Fibroblast of mammary gland (primary cell): ENCODE measurements at regions not wholly inside any gene's neighbourhood (a gene's known extent, or its start where the extent isn't known, plus 50 kb on each side); places are given as distances from the start of the nearest gene placed in this dataset.

ENCODE experiments used
- DNase-seq: peaks from one replicate; pipeline ENCODE4 v3.0.0-alpha.2; 2010; ENCODE audit warnings: low read depth
- H3K4me3 ChIP-seq: 2 replicates; pipeline ENCODE4 v1.5.1; 2011; ENCODE audit warnings: low read depth, mild to moderate bottlenecking, low read length, moderate library complexity; ENCODE audit not compliant: control insufficient read depth
- TF ChIP-seq, protein P1 (sequence below): conservative IDR thresholded peaks from 2 replicates; pipeline ENCODE4 v1.5.1; 2011; ENCODE audit warnings: low read depth, low read length, inconsistent platforms; ENCODE audit not compliant: control insufficient read depth, insufficient read depth

DNA sequence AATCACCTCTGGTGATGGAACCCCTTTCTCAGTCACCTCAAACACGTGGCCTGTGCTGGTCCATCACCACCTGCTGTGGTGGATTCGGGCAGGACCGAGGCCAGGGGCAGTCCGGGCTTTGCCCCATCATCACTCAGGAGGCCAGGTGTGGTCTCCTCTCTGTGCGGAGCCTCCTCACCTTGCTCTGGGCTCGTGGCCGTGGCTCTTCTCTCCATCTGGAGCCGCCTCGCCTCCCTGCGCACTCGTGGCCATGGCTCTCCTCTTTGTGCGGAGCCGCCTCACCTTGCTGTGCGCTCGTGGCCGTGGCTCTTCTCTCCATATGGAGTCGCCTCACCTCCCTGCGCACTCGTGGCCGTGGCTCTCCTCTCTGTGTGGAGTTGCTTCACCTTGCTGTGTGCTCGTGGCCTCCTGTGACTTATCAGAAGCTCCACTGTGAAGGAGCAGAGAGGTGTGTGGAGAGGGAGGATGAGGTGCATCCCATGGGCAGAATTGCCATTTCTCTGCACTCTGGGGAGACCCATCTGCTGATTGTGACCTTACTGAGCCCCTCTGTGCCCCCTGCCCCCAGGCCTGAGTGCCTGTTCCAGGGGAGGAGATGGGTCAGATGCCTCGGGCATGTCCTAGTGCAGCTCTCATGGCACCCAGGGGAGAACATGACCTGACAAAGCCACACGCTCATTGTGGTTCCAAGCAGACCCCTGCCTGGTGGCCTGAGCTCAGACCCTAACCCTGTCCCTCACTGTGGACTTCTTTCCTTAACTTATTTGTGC is 276.6 kb upstream of the IRX2 start:
- no peak for DNase-seq
- TF ChIP-seq, protein P1, sequence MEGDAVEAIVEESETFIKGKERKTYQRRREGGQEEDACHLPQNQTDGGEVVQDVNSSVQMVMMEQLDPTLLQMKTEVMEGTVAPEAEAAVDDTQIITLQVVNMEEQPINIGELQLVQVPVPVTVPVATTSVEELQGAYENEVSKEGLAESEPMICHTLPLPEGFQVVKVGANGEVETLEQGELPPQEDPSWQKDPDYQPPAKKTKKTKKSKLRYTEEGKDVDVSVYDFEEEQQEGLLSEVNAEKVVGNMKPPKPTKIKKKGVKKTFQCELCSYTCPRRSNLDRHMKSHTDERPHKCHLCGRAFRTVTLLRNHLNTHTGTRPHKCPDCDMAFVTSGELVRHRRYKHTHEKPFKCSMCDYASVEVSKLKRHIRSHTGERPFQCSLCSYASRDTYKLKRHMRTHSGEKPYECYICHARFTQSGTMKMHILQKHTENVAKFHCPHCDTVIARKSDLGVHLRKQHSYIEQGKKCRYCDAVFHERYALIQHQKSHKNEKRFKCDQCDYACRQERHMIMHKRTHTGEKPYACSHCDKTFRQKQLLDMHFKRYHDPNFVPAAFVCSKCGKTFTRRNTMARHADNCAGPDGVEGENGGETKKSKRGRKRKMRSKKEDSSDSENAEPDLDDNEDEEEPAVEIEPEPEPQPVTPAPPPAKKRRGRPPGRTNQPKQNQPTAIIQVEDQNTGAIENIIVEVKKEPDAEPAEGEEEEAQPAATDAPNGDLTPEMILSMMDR: no peak
- no peak overlapping the region for H3K4me3 ChIP-seq

DNA sequence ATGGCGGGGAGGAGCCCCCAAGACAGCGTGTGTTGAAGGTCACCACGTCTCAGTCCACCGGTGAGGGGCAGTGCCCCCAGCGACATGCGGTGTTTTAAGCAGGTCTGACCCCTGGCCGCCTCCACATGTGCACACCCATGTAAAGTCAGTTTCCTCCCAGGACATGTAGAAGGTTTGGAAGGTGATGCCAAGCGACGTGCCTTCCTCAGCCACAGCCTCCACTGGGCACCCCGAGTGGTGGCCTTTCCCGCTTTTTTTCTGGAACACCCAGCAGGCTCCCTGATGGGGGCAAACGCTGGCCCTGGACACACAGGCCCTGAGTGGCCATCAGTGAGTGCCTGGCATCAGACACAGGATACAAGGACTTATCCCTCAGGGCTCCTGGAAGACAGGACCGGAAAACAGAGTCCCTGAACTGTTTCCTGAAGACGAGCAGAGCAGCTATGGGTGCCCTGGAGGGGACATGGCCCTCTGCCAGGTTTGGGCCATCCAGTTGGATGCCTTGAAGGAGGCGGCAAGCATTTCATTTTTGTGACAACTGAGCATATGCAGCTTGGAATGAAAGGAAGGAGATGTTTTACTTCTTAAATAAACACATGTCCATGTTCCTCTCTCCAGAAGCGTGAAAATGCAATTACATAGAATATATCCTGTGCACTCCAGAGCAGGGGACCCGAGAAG is 275.8 kb upstream of the IRX2 start:
- no peak for DNase-seq
- H3K4me3 ChIP-seq: no peak overlapping the region
- TF ChIP-seq, protein P1: no peak

DNA sequence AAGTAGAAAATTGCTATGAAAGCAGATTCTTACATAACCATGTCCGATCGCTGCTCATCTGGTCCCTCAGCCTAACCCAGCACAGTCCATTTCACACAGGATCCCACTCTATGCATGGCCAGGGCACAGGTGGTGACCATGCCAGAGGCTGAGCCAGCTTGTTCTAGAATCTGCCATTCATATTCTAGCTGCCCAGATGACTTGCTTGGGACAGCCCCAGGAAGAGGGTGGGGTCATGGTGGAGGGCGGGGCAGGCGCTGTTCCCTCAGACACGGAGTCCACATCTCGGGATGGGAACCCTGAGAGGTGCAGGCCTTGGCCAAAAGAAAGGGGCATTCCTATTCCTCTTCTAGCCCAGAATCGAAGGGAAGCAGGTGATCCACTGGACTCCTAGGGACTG is 275.2 kb upstream of the IRX2 start:
- DNase-seq: no peak
- TF ChIP-seq, protein P1: no peak
- no peak overlapping the region for H3K4me3 ChIP-seq

DNA sequence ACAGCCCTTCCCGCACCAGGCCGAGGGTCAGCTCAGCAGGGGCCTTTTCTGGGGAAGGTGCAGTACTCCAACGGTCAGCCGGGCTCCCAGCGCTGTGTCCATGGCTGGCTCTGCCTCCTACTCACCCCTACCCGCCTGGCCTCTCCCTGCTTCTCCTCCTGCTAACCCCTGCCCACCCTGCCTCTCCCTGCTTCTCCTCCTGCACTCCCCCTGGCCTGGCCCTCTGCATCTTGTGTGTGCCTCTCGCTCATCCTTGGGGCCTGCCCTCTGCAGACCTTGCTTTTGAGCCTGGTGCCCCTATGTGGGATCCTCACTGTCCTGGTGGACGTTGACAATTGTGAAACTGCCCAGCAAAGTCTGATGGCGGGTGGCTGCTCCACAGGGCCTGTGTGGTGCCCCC is 274.6 kb upstream of the IRX2 start:
- H3K4me3 ChIP-seq: no peak overlapping the region
- DNase-seq: no peak
- TF ChIP-seq, protein P1: no peak

DNA sequence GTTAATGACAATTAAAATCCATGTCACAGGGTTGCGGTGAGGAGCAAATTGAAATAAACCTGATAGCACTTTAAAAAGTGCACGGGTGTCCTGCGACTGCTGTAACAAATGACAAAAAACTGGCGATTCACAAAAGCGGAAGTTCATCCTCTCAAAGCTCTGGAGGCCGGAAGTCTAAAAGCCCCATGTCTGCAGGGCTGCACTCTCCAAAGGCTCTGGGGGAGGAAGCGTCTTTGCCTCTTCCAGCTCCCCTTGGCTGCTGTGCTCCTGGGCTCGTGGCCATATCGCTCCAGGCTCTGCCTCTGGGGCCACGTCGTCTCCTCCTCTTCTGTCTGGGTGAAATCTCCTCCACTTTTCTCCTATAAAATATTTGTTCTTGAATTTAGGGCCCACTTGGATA is 273.9 kb upstream of the IRX2 start:
- no peak for DNase-seq
- H3K4me3 ChIP-seq: no peak overlapping the region
- TF ChIP-seq, protein P1: no peak

DNA sequence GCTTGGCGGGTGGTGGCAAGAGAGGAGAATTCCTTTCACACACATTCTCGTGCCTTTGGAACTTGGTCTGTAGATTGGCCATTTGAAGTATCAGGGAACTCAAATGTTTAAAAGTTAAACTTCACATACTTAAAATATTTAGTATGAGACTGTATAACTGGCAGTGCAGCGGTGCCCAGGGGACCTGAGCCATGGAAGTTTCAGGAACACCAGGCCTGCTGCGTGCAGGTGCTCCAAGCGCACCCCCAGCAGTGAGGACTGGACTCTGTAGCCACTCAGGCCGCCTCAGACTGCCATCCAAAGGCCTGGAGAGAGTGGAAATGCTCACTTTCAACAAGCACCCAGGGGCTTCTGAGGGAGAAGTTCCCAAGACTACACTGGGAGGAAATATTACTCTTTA is 273.5 kb upstream of the IRX2 start:
- TF ChIP-seq, protein P1: no peak
- H3K4me3 ChIP-seq: no peak overlapping the region
- DNase-seq: no peak
